HFFc6 (cell line): ENCODE measurements at regions not wholly inside any gene's neighbourhood (a gene's known extent, or its start where the extent isn't known, plus 50 kb on each side); places are given as distances from the start of the nearest gene placed in this dataset.

Experiments
- DNase-seq: peaks from one replicate; pipeline ENCODE4 v3.0.0-alpha.2; 2018
- H3K27ac Mint-ChIP-seq: 2 replicates; pipeline ENCODE4 v1.8.0; 2020; ENCODE audit warnings: mild to moderate bottlenecking, mixed read lengths
- H3K27me3 Mint-ChIP-seq: 2 replicates; pipeline ENCODE4 v1.8.0; 2021; ENCODE audit warnings: mild to moderate bottlenecking, moderate library complexity, mixed read lengths; ENCODE audit not compliant: insufficient read depth
- H3K36me3 Mint-ChIP-seq: 2 replicates; pipeline ENCODE4 v1.8.0; 2021; ENCODE audit warnings: low read depth, mixed read lengths
- H3K4me1 Mint-ChIP-seq: 2 replicates; pipeline ENCODE4 v1.8.0; 2020; ENCODE audit warnings: low read depth, mixed read lengths
- H3K4me3 Mint-ChIP-seq: 2 replicates; pipeline ENCODE4 v1.8.0; 2020; ENCODE audit warnings: mild to moderate bottlenecking, moderate library complexity, mixed read lengths
- H3K9me3 Mint-ChIP-seq: 2 replicates; pipeline ENCODE4 v1.8.0; 2020; ENCODE audit warnings: mild to moderate bottlenecking, mixed read lengths
- CTCF ChIP-seq: fragments of 200-600 bp; sonication (generic); IDR thresholded peaks from 2 replicates; pipeline ENCODE4 v1.5.0; 2021; ENCODE audit warnings: antibody characterized with exemption, mild to moderate bottlenecking

GRCh38 chr9:4424038-4424437, 66.2 kb upstream of the SLC1A1 start:
- DNase-seq = no peak
- Mint-ChIP-seq H3K27me3 (peaks cover 16% of the 10 kb centered on the region), H3K4me3 (no peak overlapping the region), H3K4me1 (no peaks in the 10 kb centered on the region), H3K36me3 (no peaks in the 10 kb centered on the region), H3K9me3 (no peaks in the 10 kb centered on the region), H3K27ac (no peak overlapping the region)
- TF ChIP-seq CTCF = no peak

GRCh38 chr9:4423207-4423610, 67.1 kb upstream of the SLC1A1 start:
- no peak overlapping the region for H3K4me3 Mint-ChIP-seq
- no peak overlapping the region for H3K27ac Mint-ChIP-seq
- TF ChIP-seq CTCF = no peak
- no peak for DNase-seq
- peaks cover 3% of the 10 kb centered on the region; the same call in 1 of the 2 replicates for H3K4me1 Mint-ChIP-seq
- H3K9me3 Mint-ChIP-seq = no peaks in the 10 kb centered on the region
- H3K27me3 Mint-ChIP-seq = peaks cover 16% of the 10 kb centered on the region
- H3K36me3 Mint-ChIP-seq = no peaks in the 10 kb centered on the region

GRCh38 chr9:4422495-4422894, 67.8 kb upstream of the SLC1A1 start:
- H3K27ac Mint-ChIP-seq = no peak overlapping the region
- no peaks in the 10 kb centered on the region for H3K36me3 Mint-ChIP-seq
- peaks cover 16% of the 10 kb centered on the region for H3K27me3 Mint-ChIP-seq
- TF ChIP-seq CTCF = no peak
- peaks cover 8% of the 10 kb centered on the region; the same call in 1 of the 2 replicates for H3K4me1 Mint-ChIP-seq
- no peaks in the 10 kb centered on the region for H3K9me3 Mint-ChIP-seq
- H3K4me3 Mint-ChIP-seq = no peak overlapping the region
- DNase-seq = no peak

- TF ChIP-seq CTCF = no peak
- H3K27ac Mint-ChIP-seq = no peak overlapping the region
Observed at GRCh38 chr9:4421847-4422246, 68.4 kb upstream of the SLC1A1 start.

GRCh38 chr9:4420351-4420750, 69.9 kb upstream of the SLC1A1 start:
- Mint-ChIP-seq H3K4me1 (peaks cover 8% of the 10 kb centered on the region; the same call in 1 of the 2 replicates), H3K4me3 (no peak overlapping the region), H3K27me3 (peaks cover 13% of the 10 kb centered on the region), H3K36me3 (no peaks in the 10 kb centered on the region), H3K27ac (no peak overlapping the region), H3K9me3 (no peaks in the 10 kb centered on the region)
- no peak for DNase-seq
- no peak for TF ChIP-seq CTCF

More at GRCh38 chr9:4421847-4422246, 68.4 kb upstream of the SLC1A1 start:
- Mint-ChIP-seq H3K4me1 (peaks cover 8% of the 10 kb centered on the region; the same call in 1 of the 2 replicates), H3K36me3 (no peaks in the 10 kb centered on the region), H3K9me3 (no peaks in the 10 kb centered on the region), H3K4me3 (no peak overlapping the region), H3K27me3 (peaks cover 16% of the 10 kb centered on the region)
- DNase-seq = no peak
